Muscle layer of duodenum (tissue), 2 donors: ENCODE measurements at regions not wholly inside any gene's neighbourhood (a gene's known extent, or its start where the extent isn't known, plus 50 kb on each side); places are given as distances from the start of the nearest gene placed in this dataset.

Experiments used
- H3K27ac ChIP-seq: one replicate; pipeline ENCODE4 v1.7.0; 2013; ENCODE audit warnings: mild to moderate bottlenecking, low read length
- H3K27me3 ChIP-seq: one replicate; pipeline ENCODE4 v1.7.0; 2013; ENCODE audit warnings: low read depth, mild to moderate bottlenecking, control low read depth, low read length
- H3K36me3 ChIP-seq, 2 donors: one replicate each; pipeline ENCODE4 v1.7.0; 2013; ENCODE audit warnings: low read length in 2 of 2, control low read depth in 1 of 2, mild to moderate bottlenecking in 1 of 2; ENCODE audit not compliant: insufficient read depth in 2 of 2, control insufficient read depth in 1 of 2
- H3K4me1 ChIP-seq, 2 donors: one replicate each; pipeline ENCODE4 v1.7.0; 2013; ENCODE audit warnings: low read length in 2 of 2, mild to moderate bottlenecking in 2 of 2, control low read depth in 1 of 2, moderate library complexity in 1 of 2; ENCODE audit not compliant: insufficient read depth in 2 of 2, control insufficient read depth in 1 of 2
- H3K4me3 ChIP-seq, 2 donors: one replicate each; pipeline ENCODE4 v1.7.0; 2013; ENCODE audit warnings: low read length in 2 of 2, low read depth in 1 of 2, mild to moderate bottlenecking in 1 of 2
- H3K9me3 ChIP-seq, 2 donors: one replicate each; pipeline ENCODE4 v1.7.0; 2013; ENCODE audit warnings: low read length in 2 of 2, control low read depth in 1 of 2, mild to moderate bottlenecking in 1 of 2; ENCODE audit not compliant: control insufficient read depth in 1 of 2
- donor health status: healthy.

DNA sequence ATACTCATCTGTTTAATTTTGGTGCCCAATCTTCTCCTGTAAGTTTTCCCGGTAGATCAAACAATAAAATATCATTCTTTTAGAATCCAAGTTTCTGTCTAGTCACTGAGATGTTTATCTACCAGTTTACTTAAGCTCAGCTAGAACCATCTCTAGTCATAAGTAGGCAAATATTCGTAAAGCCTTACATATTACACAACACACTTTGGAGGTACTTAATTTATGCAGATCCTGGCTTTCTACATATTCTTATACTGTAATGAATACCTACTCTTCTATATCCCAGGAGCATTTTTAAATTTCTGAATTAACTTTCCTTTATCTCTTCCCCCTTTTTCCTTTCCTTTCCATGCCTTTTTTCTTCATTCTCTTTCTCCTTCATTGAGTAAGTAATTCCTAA is 185.9 kb upstream of the ZBTB20 start:
- H3K27ac ChIP-seq = no peak overlapping the region
- no peaks in the 10 kb centered on the region for H3K4me1 ChIP-seq
- H3K4me3 ChIP-seq = no peak overlapping the region
- H3K27me3 ChIP-seq = no peaks in the 10 kb centered on the region
- H3K9me3 ChIP-seq = no peaks in the 10 kb centered on the region
- no peaks in the 10 kb centered on the region for H3K36me3 ChIP-seq

DNA sequence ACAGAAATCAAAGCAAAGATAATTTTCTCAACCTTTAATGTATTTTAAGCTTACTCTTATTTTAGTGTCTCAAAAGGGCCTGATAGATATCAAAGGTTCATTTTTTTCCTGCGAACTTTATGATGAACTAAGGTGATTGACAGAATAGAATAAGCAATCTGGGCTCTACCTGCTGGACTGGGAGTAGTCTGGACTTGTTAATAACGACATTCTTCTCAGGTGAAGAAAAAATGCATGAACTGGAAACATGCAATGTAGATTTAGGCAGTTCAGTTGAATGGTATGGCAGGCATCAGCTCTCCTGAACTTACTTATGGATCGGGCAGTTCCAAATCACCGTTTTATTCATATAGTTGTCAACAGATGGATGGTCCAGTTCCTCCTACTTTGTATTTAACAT is 189.7 kb upstream of the ZBTB20 start:
- Histone ChIP-seq H3K36me3 (no peaks in the 10 kb centered on the region), H3K4me3 (no peak overlapping the region), H3K9me3 (no peaks in the 10 kb centered on the region), H3K27me3 (no peaks in the 10 kb centered on the region), H3K27ac (no peak overlapping the region), H3K4me1 (no peaks in the 10 kb centered on the region)

DNA sequence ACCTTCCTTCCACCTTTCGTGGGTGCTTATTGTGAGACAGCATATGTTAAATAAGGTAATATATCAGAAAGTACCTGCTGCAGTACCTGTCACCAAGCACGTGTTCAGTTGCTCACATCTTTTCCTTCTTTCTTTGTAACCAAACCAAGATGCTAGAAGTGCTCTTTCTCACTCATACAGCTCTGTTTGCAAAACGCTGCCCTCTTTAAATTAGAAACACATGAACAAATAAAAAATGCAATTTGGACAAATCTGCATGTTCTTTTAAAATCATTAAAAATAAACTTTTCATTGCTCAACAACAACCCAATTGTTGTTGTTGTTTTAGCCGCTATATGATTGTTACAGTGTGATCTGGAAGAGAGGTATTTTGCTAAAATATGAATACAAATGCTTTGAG is 193.5 kb upstream of the ZBTB20 start:
- H3K27ac ChIP-seq = no peak overlapping the region
- H3K4me1 ChIP-seq = no peaks in the 10 kb centered on the region
- H3K9me3 ChIP-seq = no peaks in the 10 kb centered on the region
- H3K27me3 ChIP-seq = no peaks in the 10 kb centered on the region
- H3K4me3 ChIP-seq = no peak overlapping the region
- no peaks in the 10 kb centered on the region for H3K36me3 ChIP-seq

DNA sequence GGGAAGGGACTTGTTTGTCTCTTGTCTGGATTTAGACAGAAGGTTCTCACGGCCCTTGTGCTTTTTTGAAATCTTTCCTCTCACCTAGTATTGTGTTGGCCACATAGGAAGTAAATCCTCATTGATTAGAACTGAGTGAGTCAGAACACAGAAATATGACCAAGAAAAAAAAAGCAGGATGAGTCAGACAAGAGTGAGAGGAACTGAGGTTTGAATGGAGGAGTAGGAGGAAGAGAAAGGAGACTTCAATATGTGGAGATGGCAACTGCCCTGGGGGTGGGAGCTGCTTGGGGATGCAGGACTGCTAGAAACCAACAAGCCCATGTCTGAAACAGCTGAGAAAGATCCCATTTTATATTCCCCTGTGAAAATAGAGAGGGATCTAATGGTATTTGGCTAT is 194.1 kb upstream of the ZBTB20 start:
- Histone ChIP-seq H3K4me1 (no peaks in the 10 kb centered on the region), H3K4me3 (no peak overlapping the region), H3K36me3 (no peaks in the 10 kb centered on the region), H3K27me3 (no peaks in the 10 kb centered on the region), H3K27ac (no peak overlapping the region), H3K9me3 (no peaks in the 10 kb centered on the region)

DNA sequence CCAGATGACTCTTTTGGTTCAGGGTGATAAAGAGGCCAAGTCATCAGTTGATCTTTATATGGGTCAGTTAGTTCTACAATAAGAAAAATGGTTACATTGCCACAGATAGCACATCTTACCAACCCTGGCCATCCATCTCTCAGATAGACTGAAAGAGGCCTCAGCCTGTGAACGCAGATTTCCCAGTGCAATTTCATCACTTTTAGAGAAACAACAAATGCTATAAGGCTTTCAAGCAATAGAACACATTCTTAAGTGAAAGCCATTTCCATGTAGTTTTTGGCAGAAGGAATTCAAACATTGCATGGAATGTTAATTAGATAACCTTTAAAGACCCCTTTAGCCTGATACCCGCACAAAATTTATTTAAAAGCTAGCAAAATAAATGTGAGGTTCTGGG is 200.6 kb upstream of the ZBTB20 start:
- no peak overlapping the region for H3K27ac ChIP-seq
- no peak overlapping the region for H3K4me3 ChIP-seq
- no peaks in the 10 kb centered on the region for H3K9me3 ChIP-seq
- H3K36me3 ChIP-seq = no peaks in the 10 kb centered on the region
- no peaks in the 10 kb centered on the region for H3K4me1 ChIP-seq
- H3K27me3 ChIP-seq = no peaks in the 10 kb centered on the region

DNA sequence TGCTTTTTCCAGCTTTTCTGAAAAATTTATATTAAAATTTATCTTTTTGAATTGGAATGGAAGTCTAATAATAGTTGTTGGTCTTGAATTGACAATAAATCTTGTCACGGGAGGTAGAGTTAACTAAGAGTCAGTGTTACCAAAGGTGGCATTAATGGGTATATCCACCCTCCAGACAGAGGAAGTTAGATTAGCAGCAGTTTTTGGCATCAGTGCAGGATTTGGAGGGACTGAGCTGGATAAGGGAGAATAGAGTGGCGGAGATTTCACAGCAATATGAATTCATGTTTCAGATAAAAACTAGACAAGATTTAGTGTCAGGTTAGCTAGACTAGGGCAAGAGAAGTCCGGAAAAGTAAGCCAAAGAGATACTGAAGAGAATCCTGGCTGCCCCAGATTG is 201.3 kb upstream of the ZBTB20 start:
- Histone ChIP-seq H3K27ac (no peak overlapping the region), H3K9me3 (no peaks in the 10 kb centered on the region), H3K4me3 (no peak overlapping the region), H3K27me3 (no peaks in the 10 kb centered on the region), H3K36me3 (no peaks in the 10 kb centered on the region), H3K4me1 (no peaks in the 10 kb centered on the region)

DNA sequence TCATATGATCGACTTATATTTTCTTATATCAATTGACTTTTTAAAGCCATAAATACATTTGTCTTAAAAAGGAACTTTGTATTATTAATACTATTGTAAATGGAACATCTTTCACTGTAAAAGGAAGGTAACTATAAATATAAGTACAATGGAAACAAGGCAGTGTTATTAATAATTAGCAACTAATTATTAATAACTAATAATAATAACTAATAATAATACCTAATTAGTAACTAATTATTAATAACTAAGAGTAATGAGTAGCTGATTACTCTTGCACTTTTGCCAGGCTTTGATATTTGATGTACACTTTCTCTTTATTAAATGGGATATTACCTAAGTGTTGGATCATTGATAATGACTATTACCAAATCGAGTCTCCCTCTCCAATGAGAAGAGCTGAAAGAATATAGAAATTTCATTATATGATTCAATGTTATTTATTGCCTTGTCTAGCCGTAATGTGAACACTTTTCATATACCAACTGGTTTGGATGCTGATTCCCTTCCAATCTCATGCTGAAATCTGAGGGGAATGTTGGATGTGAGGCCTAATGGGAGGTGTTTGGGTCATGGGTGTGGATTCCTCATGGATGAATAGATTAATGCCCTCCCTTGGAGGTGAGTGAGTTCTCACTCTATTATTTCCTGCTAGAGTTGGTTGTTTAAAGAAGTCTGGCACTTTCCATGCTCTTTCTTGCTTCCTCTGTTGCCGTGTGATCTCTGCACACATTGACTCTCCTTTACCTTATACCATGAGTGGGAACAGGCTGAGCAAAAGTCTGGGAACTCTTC is 202.1 kb upstream of the ZBTB20 start:
- Histone ChIP-seq H3K4me3 (no peak overlapping the region), H3K9me3 (no peaks in the 10 kb centered on the region), H3K4me1 (no peaks in the 10 kb centered on the region), H3K27ac (no peak overlapping the region), H3K27me3 (no peaks in the 10 kb centered on the region), H3K36me3 (no peaks in the 10 kb centered on the region)

DNA sequence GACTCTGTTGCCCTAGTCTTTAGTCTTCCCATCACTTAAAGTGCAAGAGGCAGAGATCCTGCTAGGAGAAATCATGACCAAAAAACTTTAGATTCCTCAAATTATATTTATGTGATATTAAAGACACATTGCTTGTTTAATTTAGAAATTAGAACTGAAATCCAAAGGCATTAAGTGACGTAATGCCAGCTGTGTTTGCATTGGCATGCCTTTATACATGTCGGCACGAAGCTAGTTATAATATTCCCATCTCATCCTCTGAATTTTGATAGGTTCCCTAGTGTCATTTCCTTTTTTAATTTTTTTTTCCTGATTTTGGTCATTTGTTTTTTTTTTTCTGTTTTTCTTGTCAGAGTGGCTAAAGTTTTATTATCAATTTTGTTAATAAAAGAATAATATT is 203.5 kb upstream of the ZBTB20 start:
- Histone ChIP-seq H3K27ac (no peak overlapping the region), H3K4me3 (no peak overlapping the region), H3K9me3 (no peaks in the 10 kb centered on the region), H3K4me1 (no peaks in the 10 kb centered on the region), H3K36me3 (no peaks in the 10 kb centered on the region), H3K27me3 (no peaks in the 10 kb centered on the region)

DNA sequence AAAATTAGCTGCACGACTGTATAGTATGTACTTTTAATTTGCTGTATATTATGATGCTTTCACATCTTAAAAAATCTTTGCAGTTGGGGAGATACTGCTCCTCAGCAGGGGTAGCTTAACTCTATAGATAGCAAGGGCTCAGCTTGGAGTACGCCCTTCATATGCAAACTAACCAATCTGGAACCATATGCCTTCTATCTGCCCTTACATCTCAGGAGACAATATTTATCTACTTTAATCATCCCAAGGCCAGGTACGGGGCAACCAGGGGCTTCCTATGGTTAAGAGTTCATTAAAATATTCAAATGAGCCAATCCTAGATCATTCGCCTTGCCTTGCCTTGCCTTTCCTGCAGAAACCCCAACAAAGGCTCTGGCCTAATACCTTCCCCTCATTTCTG is 204.1 kb upstream of the ZBTB20 start:
- Histone ChIP-seq H3K36me3 (no peaks in the 10 kb centered on the region), H3K27me3 (no peaks in the 10 kb centered on the region), H3K27ac (no peak overlapping the region), H3K4me3 (no peak overlapping the region), H3K4me1 (no peaks in the 10 kb centered on the region), H3K9me3 (no peaks in the 10 kb centered on the region)

DNA sequence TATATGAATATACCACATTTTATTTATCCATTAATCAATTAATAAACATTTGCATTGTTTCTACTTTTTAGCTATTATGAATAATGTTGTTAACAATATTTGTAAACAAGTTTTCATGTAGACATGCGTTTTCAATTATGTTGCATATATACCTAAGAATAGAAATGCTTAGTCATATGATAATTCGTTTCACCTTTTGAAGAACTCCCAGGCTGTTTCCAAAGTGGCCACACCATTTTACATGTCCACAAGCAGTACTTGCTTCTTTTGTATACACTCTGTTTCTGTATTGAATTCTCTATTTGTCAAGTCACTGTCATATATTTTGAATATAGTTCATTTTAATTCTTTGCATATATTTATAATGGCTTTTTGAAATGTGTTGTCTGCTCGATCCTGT is 206.9 kb upstream of the ZBTB20 start:
- H3K4me3 ChIP-seq = no peak overlapping the region
- no peaks in the 10 kb centered on the region for H3K4me1 ChIP-seq
- H3K27ac ChIP-seq = no peak overlapping the region
- no peaks in the 10 kb centered on the region for H3K9me3 ChIP-seq
- H3K36me3 ChIP-seq = no peaks in the 10 kb centered on the region
- no peaks in the 10 kb centered on the region for H3K27me3 ChIP-seq

DNA sequence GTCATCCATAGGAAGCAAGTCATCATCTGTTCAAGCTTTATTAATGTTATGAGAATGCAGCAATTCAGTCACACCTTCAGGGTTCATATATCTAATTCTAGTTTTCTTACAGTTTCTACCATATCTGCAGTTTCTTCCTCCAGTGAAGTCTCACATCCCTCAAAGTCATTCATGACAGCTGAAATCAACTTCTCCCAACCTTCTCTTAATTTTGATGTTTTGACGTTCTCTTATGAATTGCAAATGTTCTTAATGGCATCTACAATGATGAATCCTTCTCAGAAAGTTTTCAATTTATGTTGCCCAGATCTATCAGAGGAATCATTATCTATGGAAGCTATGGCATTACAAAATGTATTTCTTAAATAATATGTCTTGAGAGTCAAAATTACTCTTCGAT is 210.4 kb upstream of the ZBTB20 start:
- H3K4me1 ChIP-seq = no peaks in the 10 kb centered on the region
- H3K9me3 ChIP-seq = no peaks in the 10 kb centered on the region
- no peaks in the 10 kb centered on the region for H3K27me3 ChIP-seq
- H3K27ac ChIP-seq = no peak overlapping the region
- no peak overlapping the region for H3K4me3 ChIP-seq
- H3K36me3 ChIP-seq = no peaks in the 10 kb centered on the region

DNA sequence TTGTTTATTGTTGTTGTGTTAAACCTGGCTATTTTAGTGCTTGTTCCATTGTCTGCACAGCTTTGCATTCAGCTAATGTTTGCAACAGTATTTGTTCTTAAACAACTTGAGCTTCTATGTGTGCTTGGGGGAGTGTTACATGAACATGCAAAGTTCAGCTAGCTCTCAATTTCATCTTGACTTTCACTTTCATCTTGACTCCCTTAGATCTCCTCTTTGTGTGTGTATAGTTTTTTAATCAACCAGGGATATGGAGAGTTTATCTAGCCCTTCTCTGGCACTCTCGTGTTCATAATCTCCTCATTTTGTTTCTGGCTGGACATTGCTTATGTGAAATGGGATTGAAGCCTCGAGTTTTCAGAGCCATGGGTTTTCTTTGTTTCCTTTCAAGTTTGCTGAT is 212.4 kb upstream of the ZBTB20 start:
- H3K4me1 ChIP-seq = no peaks in the 10 kb centered on the region
- H3K4me3 ChIP-seq = no peak overlapping the region
- H3K27me3 ChIP-seq = no peaks in the 10 kb centered on the region
- no peaks in the 10 kb centered on the region for H3K9me3 ChIP-seq
- no peak overlapping the region for H3K27ac ChIP-seq
- no peaks in the 10 kb centered on the region for H3K36me3 ChIP-seq
